ENCODE measurements at regions not wholly inside any gene's neighbourhood (a gene's known extent, or its start where the extent isn't known, plus 50 kb on each side); places are given as distances from the start of the nearest gene placed in this dataset.
"Not testable (repeated sequence)": the region's sequence is repeated elsewhere in the genome, so short reads cannot be mapped to it uniquely, and the experiment has no call there.

DNA sequence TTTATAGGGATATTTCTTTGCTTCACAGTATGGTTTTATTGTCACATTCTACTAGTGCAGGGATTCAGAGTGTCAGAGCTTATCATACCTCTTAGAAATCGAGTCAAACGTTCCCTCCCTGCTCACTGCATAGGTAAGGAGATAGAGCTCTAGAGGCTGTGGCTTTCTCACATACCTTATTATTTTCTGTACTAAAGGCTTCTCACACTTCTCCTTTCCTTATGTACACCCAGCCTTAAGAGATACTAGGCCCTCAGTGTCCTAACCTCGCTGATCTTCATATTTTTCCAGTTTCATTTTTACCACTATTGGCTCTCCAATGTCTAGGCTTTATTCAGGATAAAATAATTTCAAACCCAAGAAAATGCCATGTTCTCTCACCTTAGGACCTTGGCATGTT is 297.3 kb upstream of the RIOK2 start:
- no peak for DNase-seq (ENCODE audit: low read depth, low spot score)

GRCh38 chr5:97488126-97488668 is 305.1 kb upstream of the RIOK2 start:
- no peak for DNase-seq (ENCODE audit: low read depth, low spot score)

- no peak for DNase-seq (ENCODE audit: low read depth, low spot score)
These were observed 306.2 kb upstream of the RIOK2 start for GRCh38 chr5:97489010-97489840.

GRCh38 chr5:97494465-97494864 is 311.4 kb upstream of the RIOK2 start:
- no peak for DNase-seq (ENCODE audit: low read depth, low spot score)

DNA sequence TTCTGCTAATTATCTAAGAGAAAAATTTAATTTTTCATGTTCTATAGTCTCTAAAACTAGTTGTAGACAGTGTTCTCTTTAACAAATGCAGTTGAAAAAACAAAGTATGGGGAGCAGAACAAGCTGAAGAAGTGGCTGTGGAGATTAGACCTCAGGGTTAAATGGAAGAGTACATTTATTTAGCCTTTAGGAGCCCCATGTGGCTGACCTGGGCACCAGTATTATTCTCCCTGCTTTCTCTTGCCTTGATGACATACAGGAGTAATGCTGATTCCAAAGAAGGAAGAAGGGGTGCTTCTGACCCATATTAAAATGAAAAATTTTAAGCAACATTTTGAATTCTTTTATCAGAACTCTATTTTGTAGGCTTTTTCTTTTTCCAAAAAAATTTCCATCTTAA is 312.3 kb upstream of the RIOK2 start:
- DNase-seq (ENCODE audit: low read depth, low spot score), result no peak

DNA sequence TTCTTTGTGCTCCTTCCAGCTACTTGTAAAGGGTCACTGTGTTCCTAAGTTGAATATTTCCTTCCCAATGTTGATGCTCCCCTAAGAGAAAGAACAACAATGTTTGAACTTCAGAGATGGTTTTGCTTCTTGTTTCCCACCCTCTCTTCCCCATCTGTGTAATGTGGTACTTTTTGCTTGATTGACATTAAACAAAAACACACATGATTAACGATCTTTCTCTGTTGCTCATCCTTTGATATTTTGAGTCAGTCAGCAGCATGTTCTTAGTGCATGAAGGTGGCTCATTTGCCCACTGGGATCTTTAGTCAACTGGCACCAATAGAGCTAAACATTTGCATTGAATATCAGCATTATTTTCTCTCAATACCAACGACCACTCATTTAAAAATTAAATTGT is 313.0 kb upstream of the RIOK2 start:
- DNase-seq (ENCODE audit: low read depth, low spot score), result no peak

- DNase-seq (ENCODE audit: low read depth, low spot score), result no peak
These were observed 315.6 kb upstream of the RIOK2 start for GRCh38 chr5:97498657-97499056.

- no peak for DNase-seq (ENCODE audit: low read depth, low spot score)
These were observed 316.6 kb upstream of the RIOK2 start for GRCh38 chr5:97499605-97500004.

DNA sequence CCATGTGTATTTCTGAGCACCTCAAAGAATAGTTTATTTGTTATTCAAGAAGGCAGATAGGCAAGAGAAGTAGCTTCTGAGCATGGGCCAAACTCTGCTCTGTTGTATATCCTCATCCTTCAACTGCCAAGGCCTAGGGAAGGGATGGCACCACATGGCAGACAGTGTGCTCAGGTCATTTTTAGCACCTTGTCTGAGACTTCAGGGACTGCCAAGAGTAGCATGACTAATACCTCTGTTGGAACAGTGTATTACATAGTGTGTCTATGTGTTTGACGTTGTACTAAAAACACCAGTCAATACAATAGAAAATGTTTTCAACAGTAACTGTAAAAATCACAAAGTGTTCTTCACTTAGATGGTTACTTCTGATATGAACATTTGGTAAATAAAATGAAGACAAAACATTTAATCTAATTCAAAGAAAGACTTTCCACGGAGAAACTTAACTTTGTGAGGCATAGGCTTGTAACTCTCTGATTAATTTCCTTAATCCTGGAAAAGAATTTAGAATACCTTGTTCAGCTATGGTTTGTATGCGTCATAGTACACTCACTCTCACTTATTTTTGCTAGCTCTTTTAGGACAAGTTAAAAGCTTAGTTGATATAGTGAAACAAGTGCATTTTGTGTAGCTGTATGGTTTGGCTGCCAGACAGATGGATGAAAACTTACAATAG is 318.4 kb upstream of the RIOK2 start:
- peak; percentile 23 for DNase-seq (ENCODE audit: low read depth, low spot score)

GRCh38 chr5:97501965-97502305 is 318.9 kb upstream of the RIOK2 start:
- peak; percentile 62 for DNase-seq (ENCODE audit: low read depth, low spot score)

DNA sequence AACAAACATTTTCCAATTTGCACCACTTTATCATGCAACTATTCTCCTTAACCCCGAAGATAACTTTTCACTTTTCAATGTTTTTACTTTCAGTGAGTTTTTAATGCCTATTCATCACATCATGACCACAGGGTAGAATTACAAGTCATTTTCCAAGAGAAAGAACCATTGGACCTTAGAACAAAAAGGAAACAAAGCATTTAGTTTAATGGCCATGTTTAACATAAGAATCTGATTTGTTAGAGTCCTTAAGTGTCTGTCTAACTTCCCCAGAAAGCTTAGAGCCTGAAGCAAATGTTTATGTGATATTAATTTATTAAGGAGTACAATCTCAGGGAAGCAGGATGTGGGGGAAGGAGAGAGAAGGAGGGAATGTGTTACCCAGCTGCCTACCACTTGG is 325.8 kb upstream of the RIOK2 start:
- no peak for DNase-seq (ENCODE audit: low read depth, low spot score)

DNA sequence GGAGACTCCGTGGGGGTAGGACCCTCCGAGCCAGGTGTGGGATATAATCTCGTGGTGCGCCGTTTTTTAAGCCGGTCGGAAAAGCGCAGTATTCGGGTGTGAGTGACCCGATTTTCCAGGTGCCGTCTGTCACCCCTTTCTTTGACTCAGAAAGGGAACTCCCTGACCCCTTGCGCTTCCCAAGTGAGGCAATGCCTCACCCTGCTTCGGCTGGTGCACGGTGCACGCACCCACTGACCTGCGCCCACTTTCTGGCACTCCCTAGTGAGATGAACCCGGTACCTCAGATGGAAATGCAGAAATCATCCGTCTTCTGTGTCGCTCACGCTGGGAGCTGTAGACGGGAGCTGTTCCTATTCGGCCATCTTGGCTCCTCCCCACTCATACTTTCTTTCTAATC is 336.5 kb upstream of the RIOK2 start:
- DNase-seq (ENCODE audit: low read depth, low spot score), result not testable (repeated sequence)

- DNase-seq (ENCODE audit: low read depth, low spot score), result not testable (repeated sequence)
These were observed 340.3 kb upstream of the RIOK2 start for GRCh38 chr5:97523336-97523735.

GRCh38 chr5:97525780-97526179 is 342.7 kb upstream of the RIOK2 start:
- no peak for DNase-seq (ENCODE audit: low read depth, low spot score)

GRCh38 chr5:97528941-97529340 is 345.9 kb upstream of the RIOK2 start:
- no peak for DNase-seq (ENCODE audit: low read depth, low spot score)

GRCh38 chr5:97529354-97529985 is 346.4 kb upstream of the RIOK2 start:
- DNase-seq (ENCODE audit: low read depth, low spot score), result no peak

DNA sequence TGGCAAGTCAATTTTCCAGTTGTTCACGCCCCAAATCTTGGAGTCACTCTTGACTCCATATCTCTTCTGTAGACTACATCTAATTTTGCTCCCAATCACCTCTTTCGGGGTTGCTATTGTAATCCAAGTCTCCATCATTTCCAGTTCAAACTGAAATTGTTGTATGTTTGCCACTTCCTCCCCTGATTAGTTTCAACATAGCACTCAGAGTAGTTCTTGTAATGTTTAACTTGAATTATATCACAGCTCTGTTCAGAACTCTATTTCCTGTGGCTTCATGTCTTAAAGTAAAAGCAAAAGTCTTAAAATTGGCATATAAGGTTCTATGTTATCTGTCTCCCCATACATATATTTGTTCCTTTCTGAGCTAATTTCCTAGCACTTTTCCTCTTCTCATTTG is 348.5 kb upstream of the RIOK2 start:
- DNase-seq (ENCODE audit: low read depth, low spot score), result no peak

DNA sequence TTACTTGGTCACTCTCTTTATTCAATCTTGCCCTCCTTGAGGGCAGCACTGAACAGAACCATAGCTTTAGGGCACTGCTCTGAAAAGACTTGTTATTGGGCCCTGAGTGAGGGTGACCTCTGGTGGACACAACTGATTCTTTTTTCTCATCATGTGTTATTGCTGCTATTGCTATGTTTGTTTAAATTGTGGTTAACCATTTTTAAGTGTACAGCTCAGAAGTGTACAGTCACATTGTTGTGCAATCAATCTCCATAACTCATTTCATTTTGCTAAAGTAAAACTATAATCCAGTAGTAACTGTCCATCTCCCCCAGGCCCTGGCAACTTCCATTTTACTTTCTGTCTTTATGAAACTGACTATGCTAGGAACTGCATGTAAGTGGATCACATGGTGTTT is 351.1 kb upstream of the RIOK2 start:
- DNase-seq (ENCODE audit: low read depth, low spot score), result peak; percentile 81

GRCh38 chr5:97536683-97537082 is 353.6 kb upstream of the RIOK2 start:
- no peak for DNase-seq (ENCODE audit: low read depth, low spot score)

DNA sequence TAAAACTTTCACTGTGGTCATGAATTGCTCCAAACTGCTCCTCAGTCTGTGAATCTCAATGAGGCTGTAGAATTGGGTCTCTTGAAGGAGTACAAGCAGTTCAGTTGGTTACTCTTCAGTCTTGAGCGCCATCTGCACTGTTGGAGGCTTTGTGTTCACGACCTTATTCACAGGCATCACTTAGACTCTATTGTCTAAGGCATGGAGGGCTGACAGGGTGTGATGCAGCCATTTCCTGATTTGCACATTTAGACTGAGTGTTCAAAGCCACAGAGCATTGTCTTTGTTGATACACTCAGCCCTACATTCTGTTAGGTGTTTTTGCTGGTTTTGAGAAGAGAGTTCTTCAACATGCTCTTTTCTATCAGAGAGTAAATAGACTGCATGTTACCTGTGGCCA is 355.9 kb upstream of the RIOK2 start:
- DNase-seq (ENCODE audit: low read depth, low spot score), result no peak

- DNase-seq (ENCODE audit: low read depth, low spot score), result no peak
These were observed 358.8 kb upstream of the RIOK2 start for GRCh38 chr5:97541864-97542263.

DNA sequence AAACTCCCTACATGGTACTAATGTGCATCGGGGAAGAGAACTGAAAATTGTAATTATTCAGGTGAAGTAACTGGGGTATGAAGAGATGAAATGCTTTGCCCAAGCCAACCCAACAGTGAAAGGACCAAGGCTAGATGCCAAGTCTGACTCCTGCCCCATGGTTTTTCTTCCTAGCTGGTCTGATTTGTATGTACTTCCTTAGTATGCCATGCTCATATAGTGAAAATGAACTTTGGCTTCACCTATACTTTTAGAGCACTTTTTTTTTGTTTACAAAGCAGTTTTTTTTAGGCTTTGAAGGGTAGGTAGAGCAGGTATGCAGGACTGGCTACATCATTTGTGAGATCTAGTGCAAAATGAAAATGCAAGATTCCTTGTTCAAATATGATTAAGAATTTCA is 359.4 kb upstream of the RIOK2 start:
- no peak for DNase-seq (ENCODE audit: low read depth, low spot score)

GRCh38 chr5:97543166-97543565 is 360.1 kb upstream of the RIOK2 start:
- DNase-seq (ENCODE audit: low read depth, low spot score), result no peak

Data from astrocyte of the hippocampus (primary cell).